IMR-90 (cell line): ENCODE measurements at regions not wholly inside any gene's neighbourhood (a gene's known extent, or its start where the extent isn't known, plus 50 kb on each side); places are given as distances from the start of the nearest gene placed in this dataset.

Experiments used
- ATAC-seq: fragments of 200-7000 bp; cut with Tn5 transposase; 2 replicates; pipeline ENCODE4 v1.9.1; 2020; ENCODE audit warnings: low read depth, mild to moderate bottlenecking, moderate library complexity
- BruUV-seq: library from RNA; stranded (reverse); fragments of 400-500 nt; replicated peaks from 2 replicates; lab custom pipeline; 2021; lab: Mats Ljungman, UMichigan
- CTCF ChIA-PET: fragments of 300-600 bp; formaldehyde crosslinking; extraction: SDS; loops from one replicate; lab custom pipeline; 2021; ENCODE audit warnings: antibody characterized with exemption; lab: Yijun Ruan, JAX
- POLR2A ChIA-PET: fragments of 300-600 bp; sonication (Branson Sonifier 250); formaldehyde crosslinking; loops from one replicate; lab custom pipeline; 2022; ENCODE audit warnings: antibody characterized with exemption; ENCODE audit not compliant: unreplicated experiment; lab: Charles Lee
- DNase-seq: peaks from one replicate; pipeline ENCODE4 v3.0.0; 2013
- H2AFZ ChIP-seq: replicated peaks from 2 replicates; pipeline ENCODE3; 2013; ENCODE audit warnings: low read length, mild to moderate bottlenecking; ENCODE audit not compliant: poor library complexity
- H2AK5ac ChIP-seq: 2 replicates; pipeline ENCODE4 v1.6.1; 2013; ENCODE audit warnings: low read depth, low read length, inconsistent platforms
- H2AK9ac ChIP-seq: replicated peaks from 2 replicates; pipeline ENCODE3; 2013; ENCODE audit warnings: mild to moderate bottlenecking, low read depth, low read length, moderate library complexity; ENCODE audit not compliant: poor library complexity
- H2BK120ac ChIP-seq: 2 replicates; pipeline ENCODE4 v1.6.1; 2013; ENCODE audit warnings: low read depth, low read length, inconsistent platforms
- H2BK15ac ChIP-seq: 3 replicates; pipeline ENCODE4 v1.6.1; 2013; ENCODE audit warnings: low read depth, low read length, inconsistent platforms
- H2BK20ac ChIP-seq: 2 replicates; pipeline ENCODE4 v1.6.1; 2013; ENCODE audit warnings: low read depth, mild to moderate bottlenecking, inconsistent platforms, low read length, moderate library complexity
- H2BK5ac ChIP-seq: 2 replicates; pipeline ENCODE4 v1.6.1; 2013; ENCODE audit warnings: mild to moderate bottlenecking, low read depth, low read length, inconsistent platforms; ENCODE audit not compliant: poor library complexity, severe bottlenecking
- H3K14ac ChIP-seq: replicated peaks from 2 replicates; pipeline ENCODE4 v1.6.1; 2013; ENCODE audit warnings: low read depth, low read length, inconsistent platforms
- H3K18ac ChIP-seq: 2 replicates; pipeline ENCODE4 v1.6.1; 2013; ENCODE audit warnings: low read depth, low read length, control low read depth
- H3K23ac ChIP-seq: 2 replicates; pipeline ENCODE4 v1.6.1; 2013; ENCODE audit warnings: low read depth, low read length, inconsistent platforms
- H3K27ac ChIP-seq: 2 replicates; pipeline ENCODE4 v1.5.1; 2013; ENCODE audit warnings: mild to moderate bottlenecking, control low read depth, low read length; ENCODE audit not compliant: insufficient read depth
- H3K27me3 ChIP-seq: 2 replicates; pipeline ENCODE4 v1.6.1; 2013; ENCODE audit warnings: low read length; ENCODE audit not compliant: control insufficient read depth, insufficient read depth
- H3K36me3 ChIP-seq: 2 replicates; pipeline ENCODE4 v1.6.1; 2013; ENCODE audit warnings: low read length, mixed read lengths; ENCODE audit not compliant: control insufficient read depth, insufficient read depth
- H3K4ac ChIP-seq: 2 replicates; pipeline ENCODE4 v1.6.1; 2013; ENCODE audit warnings: low read depth, low read length, inconsistent platforms
- H3K4me1 ChIP-seq: 2 replicates; pipeline ENCODE4 v1.6.1; 2013; ENCODE audit warnings: low read length, mixed read lengths; ENCODE audit not compliant: control insufficient read depth, insufficient read depth
- H3K4me2 ChIP-seq: 2 replicates; pipeline ENCODE4 v1.6.1; 2013; ENCODE audit warnings: low read depth, mild to moderate bottlenecking, control low read depth, low read length, moderate library complexity
- H3K4me3 ChIP-seq: 2 replicates; pipeline ENCODE4 v1.5.1; 2013; ENCODE audit warnings: low read depth, mild to moderate bottlenecking, control low read depth, low read length, moderate library complexity; ENCODE audit not compliant: insufficient read depth
- H3K56ac ChIP-seq: 2 replicates; pipeline ENCODE4 v1.6.1; 2013; ENCODE audit warnings: low read length, inconsistent platforms; ENCODE audit not compliant: insufficient read depth; ENCODE audit errors: extremely low read depth
- H3K79me1 ChIP-seq, 2 experiments: 2 replicates each; pipeline ENCODE4 v1.6.1; 2013; ENCODE audit warnings: low read length in 2 of 2, inconsistent platforms in 1 of 2, low read depth in 1 of 2
- H3K9ac ChIP-seq: 2 replicates; pipeline ENCODE4 v1.6.1; 2013; ENCODE audit warnings: low read depth, low read length, control low read depth
- H3K9me1 ChIP-seq: 2 replicates; pipeline ENCODE4 v1.6.1; 2013; ENCODE audit warnings: low read length, inconsistent platforms; ENCODE audit not compliant: insufficient read depth
- H3K9me3 ChIP-seq: 2 replicates; pipeline ENCODE4 v1.6.1; 2013; ENCODE audit warnings: low read length; ENCODE audit not compliant: control insufficient read depth, insufficient read depth
- H4K20me1 ChIP-seq: 2 replicates; pipeline ENCODE4 v1.6.1; 2013; ENCODE audit warnings: low read length, inconsistent platforms; ENCODE audit not compliant: insufficient read depth
- H4K5ac ChIP-seq: 2 replicates; pipeline ENCODE4 v1.6.1; 2013; ENCODE audit warnings: mild to moderate bottlenecking, low read depth, low read length, control low read depth
- H4K8ac ChIP-seq, 2 experiments: 2 replicates each; pipeline ENCODE4 v1.6.1; 2013; ENCODE audit warnings: low read depth in 2 of 2, low read length in 2 of 2, control low read depth in 1 of 2, inconsistent platforms in 1 of 2
- H4K91ac ChIP-seq: 2 replicates; pipeline ENCODE4 v1.6.1; 2013; ENCODE audit warnings: low read depth, low read length, inconsistent platforms; ENCODE audit not compliant: insufficient read depth
- BHLHE40 ChIP-seq: fragments of 150-350 bp; IDR thresholded peaks from 2 replicates; pipeline ENCODE4 v1.6.1; 2016; ENCODE audit warnings: mild to moderate bottlenecking, low read depth, low read length
- CEBPB ChIP-seq: IDR thresholded peaks from 2 replicates; pipeline ENCODE4 v1.6.1; 2012; ENCODE audit warnings: low read depth, low read length, improper control_type of control experiment
- CHD1 ChIP-seq: IDR thresholded peaks from 2 replicates; pipeline ENCODE4 v1.6.1; 2012; ENCODE audit warnings: low read depth, low read length, improper control_type of control experiment
- CTCF ChIP-seq: conservative IDR thresholded peaks from 2 replicates; pipeline ENCODE4 v1.5.1; 2012; ENCODE audit warnings: mild to moderate bottlenecking, low read depth, low read length, improper control_type of control experiment
- MAFK ChIP-seq: IDR thresholded peaks from 2 replicates; pipeline ENCODE4 v1.6.1; 2012; ENCODE audit warnings: low read depth, low read length, improper control_type of control experiment
- MAZ ChIP-seq: IDR thresholded peaks from 2 replicates; pipeline ENCODE4 v1.6.1; 2012; ENCODE audit warnings: low read depth, mild to moderate bottlenecking, low read length, improper control_type of control experiment, moderate library complexity, borderline replicate concordance
- MXI1 ChIP-seq: IDR thresholded peaks from 2 replicates; pipeline ENCODE4 v1.6.1; 2012; ENCODE audit warnings: low read depth, mild to moderate bottlenecking, low read length, moderate library complexity, borderline replicate concordance
- NFE2L2 ChIP-seq: fragments of 150-350 bp; IDR thresholded peaks from 2 replicates; pipeline ENCODE4 v1.6.1; 2016; ENCODE audit warnings: low read depth, mild to moderate bottlenecking, low read length
- POLR2A ChIP-seq: IDR thresholded peaks from 2 replicates; pipeline ENCODE4 v1.6.1; 2012; ENCODE audit warnings: mild to moderate bottlenecking, low read depth, low read length
- RCOR1 ChIP-seq: IDR thresholded peaks from 2 replicates; pipeline ENCODE4 v1.6.1; 2012; ENCODE audit warnings: mild to moderate bottlenecking, low read length, improper control_type of control experiment; ENCODE audit not compliant: insufficient replicate concordance
- RFX5 ChIP-seq: IDR thresholded peaks from 2 replicates; pipeline ENCODE4 v1.8.0; 2012; ENCODE audit warnings: low read depth, mild to moderate bottlenecking, low read length, moderate library complexity
- USF2 ChIP-seq: fragments of 150-350 bp; IDR thresholded peaks from 2 replicates; pipeline ENCODE4 v1.6.1; 2017; ENCODE audit warnings: mild to moderate bottlenecking, antibody characterized with exemption, low read length, low read depth
- WGBS, 2 experiments: methylation state at CpG; one replicate each; pipeline versions ENCODE4 v1.1.5 to v1.1.7; 2013; ENCODE audit warnings: missing lambda C conversion rate in 2 of 2; ENCODE audit not compliant: insufficient read length in 1 of 2; ENCODE audit errors: extremely low coverage in 2 of 2; 5-methylcytosine and 5-hydroxymethylcytosine counted together
- dilution Hi-C: fragments of 300-500 bp; cut with HindIII; formaldehyde crosslinking; loops from one replicate; pipeline ENCODE4 v1.14.3; 2018; ENCODE audit warnings: low sequenced_read_pairs; ENCODE audit not compliant: unreplicated experiment
- in situ Hi-C: fragments of 300-500 bp; cut with MboI; formaldehyde crosslinking; loops from 3 replicates; pipeline ENCODE4 v1.14.3; 2019; ENCODE audit warnings: low sequenced_read_pairs, inconsistent platforms, mixed read lengths
- intact Hi-C: fragments of 100-400 bp; cut with micrococcal nuclease; formaldehyde crosslinking; loops from 2 replicates; pipeline ENCODE4 v1.10.0; 2022

- peak; percentile 32; the same call in 1 of the 2 replicates for TF ChIP-seq MAZ
- TF ChIP-seq MXI1 = no peak
- TF ChIP-seq NFE2L2 = no peak
- TF ChIP-seq POLR2A = peak; percentile 58; the same call in 1 of the 2 replicates
These were observed 75.8 kb upstream of the ZBED5 start (continued) for GRCh38 chr11:10933455-10934292.

- H2BK20ac ChIP-seq = no peak overlapping the region
- H2BK15ac ChIP-seq = no peak overlapping the region
- H3K56ac ChIP-seq = no peak overlapping the region
- no peak overlapping the region for H3K14ac ChIP-seq
- H3K9me3 ChIP-seq = no peaks in the 10 kb centered on the region
- H2AK5ac ChIP-seq = peak overlapping the region; percentile 27; the same call in 1 of the 2 replicates
- 0 out of 2 replicates have a peak, but pooled peaks cover 3% of the 10 kb centered on the region for H3K27me3 ChIP-seq
- peaks cover 2 to 14% of the 10 kb centered on the region in 2 experiments; a peak in 2 of 4 replicates for H3K79me1 ChIP-seq
- no peak overlapping the region for H4K5ac ChIP-seq
- H3K9me1 ChIP-seq = no peaks in the 10 kb centered on the region
- H2BK120ac ChIP-seq = no peak overlapping the region
- no TSS peak for BruUV-seq
- H3K4me1 ChIP-seq = peaks cover 5% of the 10 kb centered on the region
- H2AFZ ChIP-seq = no peak overlapping the region
- H2BK5ac ChIP-seq = no peak overlapping the region
- intact Hi-C loops (loop anchor here (1.0 to 10.0 kb wide), 5 partner anchors 89 to 854 kb away; no protein-coding TSS in a partner anchor), in situ Hi-C loops (loop anchor here (5.0 kb wide), 3 partner anchors 76 to 854 kb away; partner anchors contain the start of gene ZBED5), dilution Hi-C loops (no loop called here)
- no peak overlapping the region for H3K4me3 ChIP-seq
- no peak overlapping the region for H3K9ac ChIP-seq
- no peak overlapping the region for H3K23ac ChIP-seq
- H2AK9ac ChIP-seq = no peak overlapping the region
- H3K4ac ChIP-seq = no peak overlapping the region
- no peaks in the 10 kb centered on the region for H3K36me3 ChIP-seq
- WGBS, 2 experiments = 94% methylated on average over 3 of the region's 5 CpGs; no CpG with 5 or more reads in 1 of the 2 experiments
- H4K20me1 ChIP-seq = no peaks in the 10 kb centered on the region
- no peak overlapping the region for H3K27ac ChIP-seq
- DNase-seq = no peak
- no peak overlapping the region for H4K91ac ChIP-seq
- ChIA-PET CTCF (interaction anchor here (1.9 kb wide), 1 partner anchor 140 kb away, joined by 6 read pairs; no protein-coding TSS in a partner anchor), POLR2A (no interaction called here)
- ATAC-seq = no peak
- H4K8ac ChIP-seq = no peak overlapping the region
- H3K18ac ChIP-seq = no peak overlapping the region
- no peak for TF ChIP-seq RCOR1
- TF ChIP-seq NFE2L2 = no peak
- no peak for TF ChIP-seq MAFK
- TF ChIP-seq CTCF = no peak
- TF ChIP-seq CEBPB = no peak
- no peak for TF ChIP-seq CHD1
- no peak for TF ChIP-seq POLR2A
- TF ChIP-seq USF2 = no peak
- TF ChIP-seq MAZ = no peak
- TF ChIP-seq RFX5 = no peak
- TF ChIP-seq BHLHE40 = no peak
- no peak overlapping the region for H3K4me2 ChIP-seq
These were observed 75.1 kb upstream of the ZBED5 start for GRCh38 chr11:10932976-10933375.
